Naive thymus-derived CD4-positive, alpha-beta T cell (primary cell): ENCODE measurements at regions not wholly inside any gene's neighbourhood (a gene's known extent, or its start where the extent isn't known, plus 50 kb on each side); places are given as distances from the start of the nearest gene placed in this dataset.
"Not testable (repeated sequence)": the region's sequence is repeated elsewhere in the genome, so short reads cannot be mapped to it uniquely, and the experiment has no call there.

Experiments
- ATAC-seq: fragments of 150-1000 bp; cut with Tn5 transposase; 2 replicates; pipeline ENCODE4 v1.10.0; 2021; ENCODE audit warnings: mild to moderate bottlenecking, moderate library complexity
- CTCF ChIA-PET: fragments of 350-600 bp; sonication (Branson Sonifier 250); formaldehyde crosslinking; loops from one replicate; lab custom pipeline; 2021; ENCODE audit warnings: antibody characterized with exemption; lab: Charles Lee
- POLR2A ChIA-PET: fragments of 350-600 bp; sonication (Branson Sonifier 250); formaldehyde crosslinking; loops from one replicate; lab custom pipeline; 2021; ENCODE audit warnings: antibody characterized with exemption, inconsistent platforms; lab: Charles Lee
- DNase-seq, 9 donors: peaks; one replicate each; pipeline versions ENCODE4 v3.0.0 to v3.0.0-alpha.2; 2020 to 2022; ENCODE audit warnings: mixed read lengths in 1 of 9
- H3K27ac ChIP-seq: one replicate; pipeline ENCODE4 v1.7.0; 2013; ENCODE audit warnings: mild to moderate bottlenecking, low read depth, low read length, moderate library complexity
- H3K27me3 ChIP-seq, 2 donors: one replicate each; pipeline ENCODE4 v1.7.0; 2013; ENCODE audit warnings: low read length in 2 of 2, mild to moderate bottlenecking in 2 of 2, moderate library complexity in 2 of 2; ENCODE audit not compliant: control insufficient read depth in 2 of 2, insufficient read depth in 2 of 2
- H3K36me3 ChIP-seq, 3 experiments: 1 replicate in 2 of 3; 2 replicates in 1 of 3; pipeline ENCODE4 v1.7.0; 2013; ENCODE audit warnings: low read length in 3 of 3, mild to moderate bottlenecking in 3 of 3, moderate library complexity in 1 of 3; ENCODE audit not compliant: insufficient read depth in 3 of 3, control insufficient read depth in 2 of 3
- H3K4me1 ChIP-seq, 2 donors: one replicate each; pipeline ENCODE4 v1.7.0; 2013; ENCODE audit warnings: low read length in 2 of 2, mild to moderate bottlenecking in 2 of 2, moderate library complexity in 1 of 2; ENCODE audit not compliant: control insufficient read depth in 2 of 2, insufficient read depth in 2 of 2
- H3K4me3 ChIP-seq: 2 replicates; pipeline ENCODE4 v1.7.0; 2013; ENCODE audit warnings: mild to moderate bottlenecking, low read length
- H3K9me3 ChIP-seq, 3 experiments: 1 replicate in 2 of 3; 2 replicates in 1 of 3; pipeline ENCODE4 v1.7.0; 2013; ENCODE audit warnings: low read length in 3 of 3; ENCODE audit not compliant: control insufficient read depth in 2 of 3
- H3K27ac Mint-ChIP-seq, 9 donors: one replicate each; pipeline ENCODE4 v1.8.0; 2020 to 2022; ENCODE audit warnings: mixed read lengths in 9 of 9, mild to moderate bottlenecking in 8 of 9, moderate library complexity in 5 of 9, inconsistent platforms in 2 of 9
- H3K27me3 Mint-ChIP-seq, 5 donors: one replicate each; pipeline ENCODE4 v1.8.0; 2021 to 2022; ENCODE audit warnings: mixed read lengths in 5 of 5, mild to moderate bottlenecking in 1 of 5
- H3K36me3 Mint-ChIP-seq, 5 donors: one replicate each; pipeline ENCODE4 v1.8.0; 2020 to 2022; ENCODE audit warnings: mixed read lengths in 5 of 5, mild to moderate bottlenecking in 3 of 5, inconsistent platforms in 1 of 5
- H3K4me1 Mint-ChIP-seq, 7 donors: one replicate each; pipeline ENCODE4 v1.8.0; 2020 to 2022; ENCODE audit warnings: mixed read lengths in 7 of 7, mild to moderate bottlenecking in 3 of 7, inconsistent platforms in 1 of 7
- H3K4me3 Mint-ChIP-seq, 10 donors: one replicate each; pipeline ENCODE4 v1.8.0; 2020 to 2022; ENCODE audit warnings: mild to moderate bottlenecking in 10 of 10, mixed read lengths in 10 of 10, moderate library complexity in 6 of 10, inconsistent platforms in 2 of 10
- H3K9me3 Mint-ChIP-seq, 11 donors: one replicate each; pipeline ENCODE4 v1.8.0; 2020 to 2022; ENCODE audit warnings: mixed read lengths in 11 of 11, mild to moderate bottlenecking in 4 of 11, inconsistent platforms in 1 of 11, moderate library complexity in 1 of 11
- intact Hi-C, 2 donors: fragments of 100-400 bp; cut with micrococcal nuclease; formaldehyde crosslinking; loops; one replicate each; pipeline ENCODE4 v1.15.1; 2023

- CTCF ChIA-PET = no interaction called here
- H3K27ac Mint-ChIP-seq = no peak overlapping the region
- H3K27me3 Mint-ChIP-seq = peaks cover 0 to 6% (median 0%) of the 10 kb centered on the region in 5 donors
- H3K4me1 ChIP-seq = no peaks in the 10 kb centered on the region
- peaks cover 0 to 16% (median 11%) of the 10 kb centered on the region in 5 donors for H3K36me3 Mint-ChIP-seq
- POLR2A ChIA-PET = no interaction called here
- H3K9me3 ChIP-seq = peaks cover 0 to 12% (median 2%) of the 10 kb centered on the region in 3 experiments
- peaks cover 0 to 2% (median 0%) of the 10 kb centered on the region in 7 donors for H3K4me1 Mint-ChIP-seq
- H3K9me3 Mint-ChIP-seq = peaks cover 0 to 21% (median 12%) of the 10 kb centered on the region in 11 donors
- H3K4me3 ChIP-seq = no peak overlapping the region
- no peak overlapping the region for H3K27ac ChIP-seq
- no peaks in the 10 kb centered on the region for H3K36me3 ChIP-seq
- ATAC-seq (no peak), DNase-seq (no peak)
- no peak overlapping the region for H3K4me3 Mint-ChIP-seq
- intact Hi-C loops = no loop called here
- H3K27me3 ChIP-seq = no peaks in the 10 kb centered on the region
Measured at GRCh38 chr5:142520885-142521284, 165.0 kb downstream of the FGF1 start.

GRCh38 chr5:142519913-142520312 lies 166.0 kb downstream of the FGF1 start:
- H3K36me3 ChIP-seq, H3K4me3 ChIP-seq, DNase-seq, H3K4me3 Mint-ChIP-seq, POLR2A ChIA-PET, H3K27me3 ChIP-seq, H3K4me1 Mint-ChIP-seq, CTCF ChIA-PET, intact Hi-C loops, H3K4me1 ChIP-seq, H3K27ac ChIP-seq, ATAC-seq, H3K27me3 Mint-ChIP-seq, H3K27ac Mint-ChIP-seq: not testable (repeated sequence)
- H3K36me3 Mint-ChIP-seq = peaks cover 0 to 16% (median 11%) of the 10 kb centered on the region in 5 donors
- H3K9me3 ChIP-seq = peaks cover 0 to 13% (median 4%) of the 10 kb centered on the region in 3 experiments
- peaks cover 0 to 21% (median 12%) of the 10 kb centered on the region in 11 donors for H3K9me3 Mint-ChIP-seq

DNA sequence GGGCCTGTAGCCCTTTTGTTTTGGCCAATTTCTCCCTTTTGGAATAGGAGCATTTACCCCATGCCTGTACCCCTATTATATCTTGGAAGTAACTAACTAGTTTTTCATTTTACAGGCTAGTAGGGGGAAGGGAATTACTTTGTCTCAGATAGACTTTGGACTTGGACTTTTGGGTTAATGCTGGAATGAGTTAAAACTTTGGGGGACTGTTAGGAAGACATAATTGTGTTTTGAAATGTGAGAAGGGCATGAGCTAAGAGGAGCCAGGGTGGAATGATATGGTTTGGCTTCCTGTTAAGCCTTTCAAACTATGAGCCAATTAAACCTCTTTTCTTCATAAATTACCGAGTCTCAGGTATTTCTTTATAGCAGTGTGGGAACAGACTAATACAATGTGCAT lies 168.1 kb downstream of the FGF1 start:
- CTCF ChIA-PET = no interaction called here

GRCh38 chr5:142516732-142517131 lies 169.2 kb downstream of the FGF1 start:
- H3K4me3 ChIP-seq = no peak overlapping the region
- ChIA-PET POLR2A (no interaction called here), CTCF (no interaction called here)
- no peak overlapping the region for H3K27ac ChIP-seq
- Mint-ChIP-seq H3K9me3 (peaks cover 0 to 21% (median 11%) of the 10 kb centered on the region in 11 donors), H3K27me3 (peaks cover 0 to 6% (median 0%) of the 10 kb centered on the region in 5 donors), H3K36me3 (peaks cover 0 to 12% (median 10%) of the 10 kb centered on the region in 5 donors), H3K4me1 (peaks cover 0 to 3% (median 0%) of the 10 kb centered on the region in 7 donors), H3K4me3 (no peak overlapping the region), H3K27ac (no peak overlapping the region)
- H3K36me3 ChIP-seq = no peaks in the 10 kb centered on the region
- peaks cover 0 to 13% (median 4%) of the 10 kb centered on the region in 3 experiments for H3K9me3 ChIP-seq
- no peaks in the 10 kb centered on the region for H3K4me1 ChIP-seq
- DNase-seq (no peak), ATAC-seq (no peak)
- intact Hi-C loops = no loop called here
- H3K27me3 ChIP-seq = no peaks in the 10 kb centered on the region

More for the DNA sequence above, 168.1 kb downstream of the FGF1 start:
- Histone ChIP-seq H3K4me3 (no peak overlapping the region), H3K4me1 (no peaks in the 10 kb centered on the region), H3K9me3 (peaks cover 0 to 13% (median 4%) of the 10 kb centered on the region in 3 experiments), H3K27ac (no peak overlapping the region), H3K27me3 (no peaks in the 10 kb centered on the region), H3K36me3 (no peaks in the 10 kb centered on the region)
- Mint-ChIP-seq H3K4me3 (no peak overlapping the region), H3K9me3 (peaks cover 0 to 21% (median 11%) of the 10 kb centered on the region in 11 donors), H3K36me3 (peaks cover 0 to 12% (median 10%) of the 10 kb centered on the region in 5 donors), H3K27ac (no peak overlapping the region), H3K4me1 (peaks cover 0 to 2% (median 0%) of the 10 kb centered on the region in 7 donors), H3K27me3 (peaks cover 0 to 6% (median 0%) of the 10 kb centered on the region in 5 donors)
- DNase-seq (no peak), ATAC-seq (no peak)
- POLR2A ChIA-PET = no interaction called here
- intact Hi-C loops = no loop called here

GRCh38 chr5:142515036-142515435 lies 170.9 kb downstream of the FGF1 start:
- ChIA-PET POLR2A (no interaction called here), CTCF (no interaction called here)
- ATAC-seq = no peak
- peaks cover 0 to 13% (median 4%) of the 10 kb centered on the region in 3 experiments for H3K9me3 ChIP-seq
- no peak overlapping the region for H3K4me3 ChIP-seq
- intact Hi-C loops = no loop called here
- no peak for DNase-seq
- Mint-ChIP-seq H3K4me3 (no peak overlapping the region), H3K9me3 (peaks cover 0 to 21% (median 12%) of the 10 kb centered on the region in 11 donors), H3K27ac (no peak overlapping the region), H3K4me1 (peaks cover 0 to 4% (median 0%) of the 10 kb centered on the region in 7 donors), H3K36me3 (peaks cover 3 to 12% (median 10%) of the 10 kb centered on the region in 5 donors), H3K27me3 (peaks cover 0 to 2% (median 0%) of the 10 kb centered on the region in 5 donors)
- H3K27me3 ChIP-seq = no peaks in the 10 kb centered on the region
- H3K36me3 ChIP-seq = no peaks in the 10 kb centered on the region
- no peaks in the 10 kb centered on the region for H3K4me1 ChIP-seq
- H3K27ac ChIP-seq = no peak overlapping the region

DNA sequence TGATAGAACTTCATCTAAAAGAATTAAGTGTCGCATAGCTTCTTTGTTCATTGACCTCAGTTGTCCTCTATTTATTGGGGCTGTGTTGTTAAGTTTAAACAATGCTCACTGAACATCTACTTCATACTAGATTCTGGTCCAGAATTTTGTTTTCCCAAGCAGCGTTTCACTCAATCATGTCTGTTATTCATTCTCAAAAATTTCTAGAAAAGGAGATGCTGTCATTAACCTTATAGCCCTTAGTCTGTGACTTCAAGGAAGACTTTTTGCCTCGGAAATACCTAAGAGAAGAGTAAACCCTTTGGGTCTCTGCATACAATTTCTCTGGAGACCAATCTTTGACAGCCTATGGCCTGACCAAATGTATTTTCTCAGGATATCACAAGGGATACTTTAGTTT lies 171.7 kb downstream of the FGF1 start:
- peaks cover 0 to 13% (median 4%) of the 10 kb centered on the region in 3 experiments for H3K9me3 ChIP-seq
- Mint-ChIP-seq H3K4me1 (peaks cover under 1 to 12% (median 6%) of the 10 kb centered on the region in 7 donors), H3K9me3 (peaks cover 0 to 21% (median 12%) of the 10 kb centered on the region in 11 donors), H3K27me3 (peaks cover 0 to 2% (median 0%) of the 10 kb centered on the region in 5 donors), H3K36me3 (peaks cover 3 to 12% (median 10%) of the 10 kb centered on the region in 5 donors), H3K27ac (no peak overlapping the region), H3K4me3 (no peak overlapping the region)
- ChIA-PET POLR2A (no interaction called here), CTCF (no interaction called here)
- no peak overlapping the region for H3K4me3 ChIP-seq
- no peak overlapping the region for H3K27ac ChIP-seq
- no peak for DNase-seq
- H3K36me3 ChIP-seq = no peaks in the 10 kb centered on the region
- H3K4me1 ChIP-seq = no peaks in the 10 kb centered on the region
- ATAC-seq = no peak
- no peaks in the 10 kb centered on the region for H3K27me3 ChIP-seq
- intact Hi-C loops = no loop called here
